CD4-positive, alpha-beta T cell (primary cell): ENCODE measurements at regions not wholly inside any gene's neighbourhood (a gene's known extent, or its start where the extent isn't known, plus 50 kb on each side); places are given as distances from the start of the nearest gene placed in this dataset.

Source experiments
- ATAC-seq: fragments of 200-7000 bp; cut with Tn5 transposase; one replicate; pipeline ENCODE4 v1.10.0; 2022; ENCODE audit warnings: mild to moderate bottlenecking; ENCODE audit not compliant: poor library complexity
- CTCF ChIA-PET: fragments of 350-600 bp; sonication (Branson Sonifier 250); formaldehyde crosslinking; loops from one replicate; lab custom pipeline; 2021; ENCODE audit warnings: antibody characterized with exemption, inconsistent platforms; lab: Charles Lee
- POLR2A ChIA-PET: fragments of 350-600 bp; sonication (Branson Sonifier 250); formaldehyde crosslinking; loops from one replicate; lab custom pipeline; 2021; ENCODE audit warnings: antibody characterized with exemption, inconsistent platforms; lab: Charles Lee
- DNase-seq, 14 experiments: peaks; one replicate each; pipeline ENCODE4 v3.0.0-alpha.2; 2013 to 2020; ENCODE audit warnings: mixed read lengths in 2 of 14
- H3K27ac ChIP-seq, 2 donors: one replicate each; pipeline versions ENCODE4 v1.5.1 to v1.7.0; 2013; ENCODE audit warnings: low read length in 2 of 2, low read depth in 1 of 2, mild to moderate bottlenecking in 1 of 2
- H3K27me3 ChIP-seq, 2 experiments: 1 replicate in 1 of 2; 2 replicates in 1 of 2; pipeline versions ENCODE4 v1.6.1 to v1.7.0; 2013; ENCODE audit warnings: low read length in 2 of 2, control low read depth in 1 of 2, mild to moderate bottlenecking in 1 of 2, moderate library complexity in 1 of 2; ENCODE audit not compliant: insufficient read depth in 2 of 2, control insufficient read depth in 1 of 2
- H3K36me3 ChIP-seq: one replicate; pipeline ENCODE4 v1.6.1; 2013; ENCODE audit warnings: low read length, control low read depth; ENCODE audit not compliant: insufficient read depth
- H3K4me1 ChIP-seq: one replicate; pipeline ENCODE4 v1.6.1; 2013; ENCODE audit warnings: low read length, control low read depth; ENCODE audit not compliant: insufficient read depth
- H3K4me3 ChIP-seq: one replicate; pipeline ENCODE4 v1.5.1; 2013; ENCODE audit warnings: mild to moderate bottlenecking, low read length, moderate library complexity
- H3K9me3 ChIP-seq, 2 experiments: 1 replicate in 1 of 2; 2 replicates in 1 of 2; pipeline versions ENCODE4 v1.6.1 to v1.7.0; 2013; ENCODE audit warnings: low read length in 2 of 2, mild to moderate bottlenecking in 2 of 2, control low read depth in 1 of 2, moderate library complexity in 1 of 2; ENCODE audit not compliant: control insufficient read depth in 1 of 2, insufficient read depth in 1 of 2
- H3K27ac Mint-ChIP-seq: one replicate; pipeline ENCODE4 v1.8.0; 2020; ENCODE audit warnings: mixed read lengths
- H3K27me3 Mint-ChIP-seq: one replicate; pipeline ENCODE4 v1.8.0; 2021; ENCODE audit warnings: mixed read lengths
- H3K36me3 Mint-ChIP-seq: one replicate; pipeline ENCODE4 v1.8.0; 2021; ENCODE audit warnings: low read depth, mixed read lengths
- H3K4me1 Mint-ChIP-seq: one replicate; pipeline ENCODE4 v1.8.0; 2021; ENCODE audit warnings: low read depth, mixed read lengths
- H3K4me3 Mint-ChIP-seq: one replicate; pipeline ENCODE4 v1.8.0; 2020; ENCODE audit warnings: mild to moderate bottlenecking, mixed read lengths
- H3K9me3 Mint-ChIP-seq: one replicate; pipeline ENCODE4 v1.8.0; 2020; ENCODE audit warnings: mixed read lengths
- intact Hi-C, 2 experiments: fragments of 100-400 bp; cut with DNase I in 1 of 2; cut with micrococcal nuclease in 1 of 2; formaldehyde crosslinking; loops; one replicate each; pipeline versions ENCODE4 v1.15.1 to v1.9.0; 2023 to 2025; cut with DNase I, micrococcal nuclease
- TF ChIP-seq, protein P1 (sequence below): fragments of 200-600 bp; IDR thresholded peaks from one replicate; pipeline ENCODE4 v1.8.0; 2022; ENCODE audit warnings: antibody characterized with exemption, mild to moderate bottlenecking

DNA sequence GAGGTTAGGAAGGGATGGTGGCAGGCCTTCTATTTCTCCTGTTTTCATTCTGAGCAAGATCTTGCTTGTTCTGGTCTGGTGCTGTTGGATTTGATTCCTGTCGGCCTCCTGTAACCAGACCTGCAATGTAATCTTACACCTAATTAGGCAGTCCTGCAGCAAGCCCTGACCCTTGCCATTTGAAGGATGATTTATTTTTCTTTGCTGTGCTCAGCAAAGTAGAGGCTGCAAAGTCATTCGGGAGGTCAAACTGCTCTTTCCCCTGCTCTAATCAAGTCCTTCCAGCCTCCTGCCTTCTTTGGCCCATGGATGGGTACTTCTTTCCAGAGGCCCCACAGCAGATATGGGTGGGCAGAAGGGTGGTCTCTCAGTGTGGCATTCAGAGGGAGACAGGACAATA is 417.7 kb upstream of the USP24 start:
- Histone ChIP-seq H3K27ac (no peak overlapping the region), H3K36me3 (no peaks in the 10 kb centered on the region), H3K4me1 (no peaks in the 10 kb centered on the region), H3K9me3 (no peaks in the 10 kb centered on the region), H3K27me3 (no peaks in the 10 kb centered on the region), H3K4me3 (no peak overlapping the region)
- ChIA-PET POLR2A (no interaction called here), CTCF (no interaction called here)
- H3K4me3 Mint-ChIP-seq, result no peak overlapping the region
- H3K36me3 Mint-ChIP-seq, result no peaks in the 10 kb centered on the region
- intact Hi-C loops, result no loop called here
- H3K9me3 Mint-ChIP-seq, result no peaks in the 10 kb centered on the region
- DNase-seq, result no peak
- no peaks in the 10 kb centered on the region for H3K4me1 Mint-ChIP-seq
- H3K27ac Mint-ChIP-seq, result no peak overlapping the region
- peaks cover 21% of the 10 kb centered on the region for H3K27me3 Mint-ChIP-seq
- ATAC-seq, result no peak
- TF ChIP-seq, protein P1, sequence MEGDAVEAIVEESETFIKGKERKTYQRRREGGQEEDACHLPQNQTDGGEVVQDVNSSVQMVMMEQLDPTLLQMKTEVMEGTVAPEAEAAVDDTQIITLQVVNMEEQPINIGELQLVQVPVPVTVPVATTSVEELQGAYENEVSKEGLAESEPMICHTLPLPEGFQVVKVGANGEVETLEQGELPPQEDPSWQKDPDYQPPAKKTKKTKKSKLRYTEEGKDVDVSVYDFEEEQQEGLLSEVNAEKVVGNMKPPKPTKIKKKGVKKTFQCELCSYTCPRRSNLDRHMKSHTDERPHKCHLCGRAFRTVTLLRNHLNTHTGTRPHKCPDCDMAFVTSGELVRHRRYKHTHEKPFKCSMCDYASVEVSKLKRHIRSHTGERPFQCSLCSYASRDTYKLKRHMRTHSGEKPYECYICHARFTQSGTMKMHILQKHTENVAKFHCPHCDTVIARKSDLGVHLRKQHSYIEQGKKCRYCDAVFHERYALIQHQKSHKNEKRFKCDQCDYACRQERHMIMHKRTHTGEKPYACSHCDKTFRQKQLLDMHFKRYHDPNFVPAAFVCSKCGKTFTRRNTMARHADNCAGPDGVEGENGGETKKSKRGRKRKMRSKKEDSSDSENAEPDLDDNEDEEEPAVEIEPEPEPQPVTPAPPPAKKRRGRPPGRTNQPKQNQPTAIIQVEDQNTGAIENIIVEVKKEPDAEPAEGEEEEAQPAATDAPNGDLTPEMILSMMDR, result no peak

DNA sequence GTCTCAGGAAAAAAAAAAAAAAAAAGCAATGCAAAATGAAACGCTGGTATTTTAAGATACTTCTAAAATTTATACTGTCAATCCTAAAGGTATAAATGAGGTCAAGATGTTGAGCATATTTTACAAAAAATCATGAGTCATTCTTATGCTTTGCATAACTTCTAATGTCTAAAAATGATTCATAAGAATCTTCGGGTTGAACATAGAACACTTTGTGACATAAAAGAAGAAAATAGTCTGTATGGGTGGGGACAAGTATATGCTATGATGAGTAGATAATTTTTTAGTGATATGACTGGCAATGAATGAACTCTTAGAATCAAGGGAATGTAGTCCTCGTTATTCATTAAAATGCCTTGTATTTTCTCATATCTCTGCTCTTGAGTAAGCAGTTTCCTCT is 416.9 kb upstream of the USP24 start:
- ChIA-PET POLR2A (no interaction called here), CTCF (no interaction called here)
- H3K4me1 ChIP-seq, result no peaks in the 10 kb centered on the region
- Mint-ChIP-seq H3K4me1 (no peaks in the 10 kb centered on the region), H3K4me3 (no peak overlapping the region), H3K36me3 (no peaks in the 10 kb centered on the region), H3K9me3 (no peaks in the 10 kb centered on the region), H3K27me3 (peaks cover 22% of the 10 kb centered on the region), H3K27ac (no peak overlapping the region)
- intact Hi-C loops, result no loop called here
- no peak for ATAC-seq
- TF ChIP-seq, protein P1, result no peak
- no peak overlapping the region for H3K27ac ChIP-seq
- no peak overlapping the region for H3K4me3 ChIP-seq
- no peaks in the 10 kb centered on the region for H3K36me3 ChIP-seq
- DNase-seq, result no peak
- no peaks in the 10 kb centered on the region for H3K9me3 ChIP-seq
- H3K27me3 ChIP-seq, result peaks cover 0 to 2% of the 10 kb centered on the region in 2 experiments

DNA sequence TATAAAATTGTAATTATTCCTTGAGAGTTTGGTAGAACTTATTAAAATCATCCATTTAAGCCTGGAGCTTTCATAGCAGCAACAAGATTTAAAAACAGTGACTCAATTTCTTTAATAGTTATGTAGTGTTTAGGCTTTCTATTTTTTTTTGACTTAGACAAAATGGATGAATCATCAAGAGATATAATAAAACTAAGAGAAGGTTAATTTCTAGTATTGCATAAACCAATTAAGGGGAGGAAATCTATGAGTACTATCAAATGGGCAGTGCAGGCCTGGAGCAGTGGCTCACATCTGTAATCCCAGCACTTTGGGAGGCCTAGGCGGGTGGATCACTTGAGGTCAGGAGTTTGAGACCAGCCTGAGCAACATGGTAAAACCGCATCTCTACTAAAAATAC is 416.3 kb upstream of the USP24 start:
- Mint-ChIP-seq H3K4me3 (no peak overlapping the region), H3K4me1 (no peaks in the 10 kb centered on the region), H3K9me3 (no peaks in the 10 kb centered on the region), H3K36me3 (no peaks in the 10 kb centered on the region), H3K27me3 (peaks cover 23% of the 10 kb centered on the region), H3K27ac (no peak overlapping the region)
- DNase-seq, result no peak
- ChIA-PET POLR2A (no interaction called here), CTCF (no interaction called here)
- no peak for ATAC-seq
- H3K27me3 ChIP-seq, result peaks cover 0 to 2% of the 10 kb centered on the region in 2 experiments
- no peaks in the 10 kb centered on the region for H3K36me3 ChIP-seq
- H3K27ac ChIP-seq, result no peak overlapping the region
- intact Hi-C loops, result no loop called here
- H3K4me1 ChIP-seq, result no peaks in the 10 kb centered on the region
- H3K4me3 ChIP-seq, result no peak overlapping the region
- TF ChIP-seq, protein P1, result no peak
- no peaks in the 10 kb centered on the region for H3K9me3 ChIP-seq
